ENCODE measurements at regions not wholly inside any gene's neighbourhood (a gene's known extent, or its start where the extent isn't known, plus 50 kb on each side); places are given as distances from the start of the nearest gene placed in this dataset.
"Not testable (repeated sequence)": the region's sequence is repeated elsewhere in the genome, so short reads cannot be mapped to it uniquely, and the experiment has no call there.

DNA sequence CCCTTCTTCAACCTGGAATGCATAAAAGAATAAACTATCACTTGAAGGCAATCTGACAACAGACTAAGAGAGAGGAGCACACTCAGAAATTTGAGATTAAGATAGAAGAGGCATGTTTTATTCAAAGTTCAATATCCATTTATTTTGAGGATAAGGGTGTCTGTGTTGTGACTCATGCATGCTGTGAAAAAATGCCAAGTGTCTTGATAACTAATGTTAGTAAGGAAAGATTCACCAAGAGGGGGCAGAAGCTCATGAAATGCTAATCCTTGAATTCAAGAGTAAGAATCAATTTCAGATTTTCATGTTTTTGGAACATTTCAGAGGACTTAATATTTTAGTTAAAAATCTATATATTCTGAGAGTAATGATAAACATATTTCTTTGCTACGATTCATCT lies 94.0 kb downstream of the IFI44 start:
- H3K36me3 ChIP-seq: no peaks in the 10 kb centered on the region
- H3K4me3 ChIP-seq: no peak overlapping the region
- no peak for DNase-seq
- H3K4me1 ChIP-seq: no peaks in the 10 kb centered on the region
- H3K27ac ChIP-seq: no peak overlapping the region
- TF ChIP-seq POLR2AphosphoS5 (IDR thresholded peaks at IDR 0.05) (no peak), POLR2A (IDR thresholded peaks at IDR 0.05) (no peak), EP300 (IDR thresholded peaks at IDR 0.05; ENCODE audit: low read depth) (no peak)
- TF ChIP-seq, protein P1, sequence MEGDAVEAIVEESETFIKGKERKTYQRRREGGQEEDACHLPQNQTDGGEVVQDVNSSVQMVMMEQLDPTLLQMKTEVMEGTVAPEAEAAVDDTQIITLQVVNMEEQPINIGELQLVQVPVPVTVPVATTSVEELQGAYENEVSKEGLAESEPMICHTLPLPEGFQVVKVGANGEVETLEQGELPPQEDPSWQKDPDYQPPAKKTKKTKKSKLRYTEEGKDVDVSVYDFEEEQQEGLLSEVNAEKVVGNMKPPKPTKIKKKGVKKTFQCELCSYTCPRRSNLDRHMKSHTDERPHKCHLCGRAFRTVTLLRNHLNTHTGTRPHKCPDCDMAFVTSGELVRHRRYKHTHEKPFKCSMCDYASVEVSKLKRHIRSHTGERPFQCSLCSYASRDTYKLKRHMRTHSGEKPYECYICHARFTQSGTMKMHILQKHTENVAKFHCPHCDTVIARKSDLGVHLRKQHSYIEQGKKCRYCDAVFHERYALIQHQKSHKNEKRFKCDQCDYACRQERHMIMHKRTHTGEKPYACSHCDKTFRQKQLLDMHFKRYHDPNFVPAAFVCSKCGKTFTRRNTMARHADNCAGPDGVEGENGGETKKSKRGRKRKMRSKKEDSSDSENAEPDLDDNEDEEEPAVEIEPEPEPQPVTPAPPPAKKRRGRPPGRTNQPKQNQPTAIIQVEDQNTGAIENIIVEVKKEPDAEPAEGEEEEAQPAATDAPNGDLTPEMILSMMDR (IDR thresholded peaks at IDR 0.05): no peak
- WGBS, 2 donors (ENCODE audit: low coverage in 1 of 2): 70 to 75% methylated on average over 1 of the region's 1 CpG
- H3K9me3 ChIP-seq: no peaks in the 10 kb centered on the region
- no peaks in the 10 kb centered on the region for H3K27me3 ChIP-seq
- intact Hi-C loops (cut with DNase I; ENCODE audit: low total_unique reads): no loop called here
- in situ Hi-C loops (cut with MboI; ENCODE audit: low pct_ligation_motif_present in 1 of 4, low pct_unique_long_range_greater_than_20kb in 1 of 4, low sequenced_read_pairs in 3 of 4): no loop called here

DNA sequence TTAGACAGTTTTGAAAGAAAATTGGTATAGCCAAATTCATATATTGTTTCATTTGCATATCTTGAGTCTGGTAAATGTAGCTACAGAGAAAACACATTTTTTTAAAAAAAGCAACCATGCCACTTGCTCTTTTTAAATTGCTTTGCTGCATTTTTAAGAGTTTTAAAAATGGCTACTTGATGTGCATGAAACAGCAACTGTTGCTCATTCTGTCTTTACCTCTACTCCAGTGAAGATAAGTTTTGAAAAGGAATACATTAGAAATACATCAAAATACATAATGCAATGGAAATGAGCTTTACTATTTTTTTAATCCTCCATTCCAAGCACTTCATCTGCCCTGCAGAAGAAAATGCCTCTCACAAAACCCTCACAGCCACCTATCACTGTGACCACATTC lies 95.5 kb downstream of the IFI44 start:
- no peaks in the 10 kb centered on the region for H3K4me1 ChIP-seq
- TF ChIP-seq, protein P1 (IDR thresholded peaks at IDR 0.05): no peak
- TF ChIP-seq POLR2A (IDR thresholded peaks at IDR 0.05) (no peak), EP300 (IDR thresholded peaks at IDR 0.05; ENCODE audit: low read depth) (no peak), POLR2AphosphoS5 (IDR thresholded peaks at IDR 0.05) (no peak)
- H3K9me3 ChIP-seq: no peaks in the 10 kb centered on the region
- in situ Hi-C loops (cut with MboI; ENCODE audit: low pct_ligation_motif_present in 1 of 4, low pct_unique_long_range_greater_than_20kb in 1 of 4, low sequenced_read_pairs in 3 of 4) (no loop called here), intact Hi-C loops (cut with DNase I; ENCODE audit: low total_unique reads) (no loop called here)
- no peak overlapping the region for H3K27ac ChIP-seq
- DNase-seq: no peak
- H3K27me3 ChIP-seq: no peaks in the 10 kb centered on the region
- H3K36me3 ChIP-seq: no peaks in the 10 kb centered on the region
- no peak overlapping the region for H3K4me3 ChIP-seq

DNA sequence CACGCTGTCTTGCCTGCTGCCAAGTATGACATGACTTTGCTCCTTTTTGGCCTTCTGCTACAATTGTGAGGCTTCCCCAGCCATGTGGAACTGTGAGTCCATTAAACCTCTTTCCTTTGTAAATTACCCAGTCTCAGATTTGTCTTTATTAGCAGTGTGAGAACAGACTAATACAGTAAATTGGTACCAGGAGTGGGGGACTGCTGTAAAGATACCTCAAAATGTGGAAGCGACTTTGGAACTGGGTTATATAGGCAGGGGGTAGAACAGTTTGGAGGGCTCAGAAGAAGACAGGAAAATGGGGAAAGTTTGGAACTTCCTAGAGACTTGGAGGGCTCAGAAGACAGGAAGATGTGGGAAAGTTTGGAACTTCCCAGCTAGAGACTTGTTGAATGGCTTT lies 104.0 kb downstream of the IFI44 start:
- in situ Hi-C loops (cut with MboI; ENCODE audit: low pct_ligation_motif_present in 1 of 4, low pct_unique_long_range_greater_than_20kb in 1 of 4, low sequenced_read_pairs in 3 of 4); H3K27me3 ChIP-seq; H3K27ac ChIP-seq; H3K4me3 ChIP-seq; intact Hi-C loops (cut with DNase I; ENCODE audit: low total_unique reads); H3K36me3 ChIP-seq; DNase-seq; H3K4me1 ChIP-seq; H3K9me3 ChIP-seq: not testable (repeated sequence)
- WGBS, 2 donors (ENCODE audit: low coverage in 1 of 2): 73 to 88% methylated on average over 2 of the region's 2 CpGs

DNA sequence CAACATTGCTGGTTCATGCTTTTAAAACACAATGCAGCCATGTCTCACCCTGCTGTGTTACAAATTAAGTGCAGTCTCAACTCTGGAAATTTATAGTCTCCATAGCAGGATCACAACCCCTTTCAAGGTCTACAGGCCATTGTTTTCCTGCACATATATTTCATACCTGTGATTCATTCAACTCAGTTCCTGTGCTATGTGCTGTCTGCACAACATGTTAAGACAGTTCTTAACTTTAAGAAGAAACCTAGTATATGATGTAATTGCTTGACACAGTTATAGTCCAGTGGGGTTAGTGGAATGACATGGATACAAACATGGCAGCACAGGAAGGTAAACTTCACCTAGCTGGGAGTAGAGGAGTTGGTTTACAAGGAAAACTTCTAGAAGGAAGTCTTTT lies 106.4 kb downstream of the IFI44 start:
- in situ Hi-C loops (cut with MboI; ENCODE audit: low pct_ligation_motif_present in 1 of 4, low pct_unique_long_range_greater_than_20kb in 1 of 4, low sequenced_read_pairs in 3 of 4): no loop called here
- Histone ChIP-seq H3K27ac (no peak overlapping the region), H3K36me3 (no peaks in the 10 kb centered on the region), H3K4me3 (no peak overlapping the region), H3K27me3 (no peaks in the 10 kb centered on the region), H3K9me3 (no peaks in the 10 kb centered on the region), H3K4me1 (no peaks in the 10 kb centered on the region)
- intact Hi-C loops (cut with DNase I; ENCODE audit: low total_unique reads): no loop called here
- DNase-seq: no peak
- no peak for TF ChIP-seq POLR2A (IDR thresholded peaks at IDR 0.05)
- TF ChIP-seq, protein P1 (IDR thresholded peaks at IDR 0.05): no peak
- TF ChIP-seq POLR2AphosphoS5 (IDR thresholded peaks at IDR 0.05): no peak
- TF ChIP-seq EP300 (IDR thresholded peaks at IDR 0.05; ENCODE audit: low read depth): no peak

DNA sequence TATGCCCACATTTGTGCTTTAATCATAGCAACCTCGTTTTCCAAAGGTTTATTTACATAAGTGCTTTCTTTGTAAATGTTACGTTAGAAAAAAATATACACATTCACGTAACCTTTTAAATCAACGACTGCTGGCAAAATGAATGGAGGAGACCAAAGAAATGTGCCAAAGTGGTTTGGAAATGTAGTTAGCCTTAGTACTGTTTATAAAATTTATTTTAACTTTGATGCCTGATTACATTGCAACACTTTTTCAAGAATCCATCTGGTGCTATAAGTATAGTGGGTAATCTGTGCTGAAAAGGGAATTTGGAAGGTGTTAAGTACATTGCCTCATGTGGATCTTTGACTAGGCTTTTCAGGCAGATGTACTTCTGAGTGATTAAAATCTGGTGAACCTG lies 108.9 kb downstream of the IFI44 start:
- in situ Hi-C loops (cut with MboI; ENCODE audit: low pct_ligation_motif_present in 1 of 4, low pct_unique_long_range_greater_than_20kb in 1 of 4, low sequenced_read_pairs in 3 of 4) (no loop called here), intact Hi-C loops (cut with DNase I; ENCODE audit: low total_unique reads) (no loop called here)
- Histone ChIP-seq H3K9me3 (no peaks in the 10 kb centered on the region), H3K27ac (no peak overlapping the region), H3K36me3 (no peaks in the 10 kb centered on the region), H3K4me3 (no peak overlapping the region), H3K27me3 (no peaks in the 10 kb centered on the region), H3K4me1 (no peaks in the 10 kb centered on the region)
- TF ChIP-seq, protein P1 (IDR thresholded peaks at IDR 0.05): no peak
- TF ChIP-seq POLR2A (IDR thresholded peaks at IDR 0.05): no peak
- TF ChIP-seq EP300 (IDR thresholded peaks at IDR 0.05; ENCODE audit: low read depth): no peak
- no peak for TF ChIP-seq POLR2AphosphoS5 (IDR thresholded peaks at IDR 0.05)
- 36 to 44% methylated on average over 4 of the region's 4 CpGs for WGBS, 2 donors (ENCODE audit: low coverage in 1 of 2)
- no peak for DNase-seq
